Endodermal cell (in vitro differentiated cells): ENCODE measurements at regions not wholly inside any gene's neighbourhood (a gene's known extent, or its start where the extent isn't known, plus 50 kb on each side); places are given as distances from the start of the nearest gene placed in this dataset.

ENCODE experiments used
- DNase-seq: peaks from one replicate; pipeline ENCODE4 v3.0.0-alpha.2; 2017
- H3K27ac ChIP-seq: 2 replicates; pipeline ENCODE4 v1.5.1; 2013; ENCODE audit warnings: mild to moderate bottlenecking, low read depth, low read length, moderate library complexity
- H3K27me3 ChIP-seq: 2 replicates; pipeline ENCODE4 v1.6.1; 2013; ENCODE audit warnings: mild to moderate bottlenecking, low read length, moderate library complexity; ENCODE audit not compliant: insufficient read depth, control insufficient read depth, poor library complexity, severe bottlenecking
- H3K36me3 ChIP-seq: 2 replicates; pipeline ENCODE4 v1.7.0; 2013; ENCODE audit warnings: mild to moderate bottlenecking, low read length, moderate library complexity; ENCODE audit not compliant: control insufficient read depth, insufficient read depth
- H3K4me1 ChIP-seq: one replicate; pipeline ENCODE4 v1.7.0; 2013; ENCODE audit warnings: low read length; ENCODE audit not compliant: control insufficient read depth, insufficient read depth
- H3K4me3 ChIP-seq: 2 replicates; pipeline ENCODE4 v1.5.1; 2013; ENCODE audit warnings: mild to moderate bottlenecking, low read length, moderate library complexity
- H3K9ac ChIP-seq: 2 replicates; pipeline ENCODE4 v1.6.1; 2013; ENCODE audit warnings: mild to moderate bottlenecking, low read length, moderate library complexity; ENCODE audit not compliant: poor library complexity, severe bottlenecking; ENCODE audit errors: extremely low read depth
- H3K9me3 ChIP-seq: 2 replicates; pipeline ENCODE4 v1.6.1; 2013; ENCODE audit warnings: mild to moderate bottlenecking, low read length, moderate library complexity; ENCODE audit not compliant: control insufficient read depth
- H3K27ac Mint-ChIP-seq: 2 replicates; pipeline ENCODE4 v1.8.0; 2020; ENCODE audit warnings: mixed read lengths
- H3K27me3 Mint-ChIP-seq: 2 replicates; pipeline ENCODE4 v1.8.0; 2021; ENCODE audit warnings: mild to moderate bottlenecking, mixed read lengths; ENCODE audit not compliant: insufficient read depth
- H3K36me3 Mint-ChIP-seq: 2 replicates; pipeline ENCODE4 v1.8.0; 2020; ENCODE audit warnings: low read depth, mixed read lengths
- H3K4me1 Mint-ChIP-seq: 2 replicates; pipeline ENCODE4 v1.8.0; 2020; ENCODE audit warnings: mixed read lengths
- H3K4me3 Mint-ChIP-seq: 2 replicates; pipeline ENCODE4 v1.8.0; 2020; ENCODE audit warnings: mild to moderate bottlenecking, moderate library complexity, mixed read lengths
- H3K9me3 Mint-ChIP-seq: 2 replicates; pipeline ENCODE4 v1.8.0; 2020; ENCODE audit warnings: mild to moderate bottlenecking, mixed read lengths
- CTCF ChIP-seq: fragments of 200-600 bp; sonication (generic); conservative IDR thresholded peaks from 2 replicates; pipeline ENCODE4 v1.5.0; 2021; ENCODE audit warnings: antibody characterized with exemption, mild to moderate bottlenecking
- WGBS, 2 experiments: methylation state at CpG; one replicate each; pipeline versions ENCODE4 v1.1.5 to v1.1.7; 2013; ENCODE audit warnings: missing lambda C conversion rate in 2 of 2, mixed read lengths in 1 of 2; ENCODE audit not compliant: insufficient coverage in 1 of 2, insufficient read length in 1 of 2; 5-methylcytosine and 5-hydroxymethylcytosine counted together

- no peaks in the 10 kb centered on the region for H3K4me1 Mint-ChIP-seq
- no peaks in the 10 kb centered on the region for H3K4me1 ChIP-seq
- H3K9ac ChIP-seq = no peak overlapping the region
- no peak for DNase-seq
- no peak overlapping the region for H3K27ac Mint-ChIP-seq
- no peaks in the 10 kb centered on the region for H3K27me3 Mint-ChIP-seq
- no peak overlapping the region for H3K27ac ChIP-seq
- peaks cover 19% of the 10 kb centered on the region for H3K9me3 Mint-ChIP-seq
- no peaks in the 10 kb centered on the region for H3K36me3 ChIP-seq
- H3K27me3 ChIP-seq = no peaks in the 10 kb centered on the region
- H3K4me3 Mint-ChIP-seq = no peak overlapping the region
- H3K36me3 Mint-ChIP-seq = no peaks in the 10 kb centered on the region
- 79 to 86% methylated on average over 2 of the region's 2 CpGs for WGBS, 2 experiments
- no peak for TF ChIP-seq CTCF
- no peak overlapping the region for H3K4me3 ChIP-seq
- peaks cover 13% of the 10 kb centered on the region for H3K9me3 ChIP-seq
Measured at GRCh38 chr1:106814418-106814817, 242.1 kb upstream of the PRMT6 start.

- TF ChIP-seq CTCF = no peak
- WGBS, 2 experiments = 90% methylated on average over 1 of the region's 1 CpG; no CpG with 5 or more reads in 1 of the 2 experiments
- no peak overlapping the region for H3K9ac ChIP-seq
- H3K27ac ChIP-seq = no peak overlapping the region
- H3K4me3 ChIP-seq = no peak overlapping the region
- H3K4me1 ChIP-seq = no peaks in the 10 kb centered on the region
- H3K9me3 ChIP-seq = peaks cover 6% of the 10 kb centered on the region
- Mint-ChIP-seq H3K9me3 (peaks cover under 1% of the 10 kb centered on the region), H3K4me1 (peaks cover 12% of the 10 kb centered on the region), H3K27ac (no peak overlapping the region), H3K27me3 (no peaks in the 10 kb centered on the region), H3K4me3 (no peak overlapping the region), H3K36me3 (no peaks in the 10 kb centered on the region)
- no peak for DNase-seq
- H3K27me3 ChIP-seq = no peaks in the 10 kb centered on the region
- H3K36me3 ChIP-seq = no peaks in the 10 kb centered on the region
Measured at GRCh38 chr1:106817575-106817974, 238.9 kb upstream of the PRMT6 start.

- H3K27me3 ChIP-seq = no peaks in the 10 kb centered on the region
- Mint-ChIP-seq H3K9me3 (peaks cover 2% of the 10 kb centered on the region), H3K36me3 (no peaks in the 10 kb centered on the region), H3K4me1 (no peaks in the 10 kb centered on the region), H3K27ac (no peak overlapping the region), H3K4me3 (no peak overlapping the region), H3K27me3 (no peaks in the 10 kb centered on the region)
- no peaks in the 10 kb centered on the region for H3K4me1 ChIP-seq
- H3K27ac ChIP-seq = no peak overlapping the region
- no peak overlapping the region for H3K4me3 ChIP-seq
- H3K36me3 ChIP-seq = no peaks in the 10 kb centered on the region
- DNase-seq = no peak
- H3K9me3 ChIP-seq = peaks cover 5% of the 10 kb centered on the region
- TF ChIP-seq CTCF = no peak
- no peak overlapping the region for H3K9ac ChIP-seq
Measured at GRCh38 chr1:106831511-106831910, 225.0 kb upstream of the PRMT6 start.
